ENCODE measurements at regions not wholly inside any gene's neighbourhood (a gene's known extent, or its start where the extent isn't known, plus 50 kb on each side); places are given as distances from the start of the nearest gene placed in this dataset.

DNA sequence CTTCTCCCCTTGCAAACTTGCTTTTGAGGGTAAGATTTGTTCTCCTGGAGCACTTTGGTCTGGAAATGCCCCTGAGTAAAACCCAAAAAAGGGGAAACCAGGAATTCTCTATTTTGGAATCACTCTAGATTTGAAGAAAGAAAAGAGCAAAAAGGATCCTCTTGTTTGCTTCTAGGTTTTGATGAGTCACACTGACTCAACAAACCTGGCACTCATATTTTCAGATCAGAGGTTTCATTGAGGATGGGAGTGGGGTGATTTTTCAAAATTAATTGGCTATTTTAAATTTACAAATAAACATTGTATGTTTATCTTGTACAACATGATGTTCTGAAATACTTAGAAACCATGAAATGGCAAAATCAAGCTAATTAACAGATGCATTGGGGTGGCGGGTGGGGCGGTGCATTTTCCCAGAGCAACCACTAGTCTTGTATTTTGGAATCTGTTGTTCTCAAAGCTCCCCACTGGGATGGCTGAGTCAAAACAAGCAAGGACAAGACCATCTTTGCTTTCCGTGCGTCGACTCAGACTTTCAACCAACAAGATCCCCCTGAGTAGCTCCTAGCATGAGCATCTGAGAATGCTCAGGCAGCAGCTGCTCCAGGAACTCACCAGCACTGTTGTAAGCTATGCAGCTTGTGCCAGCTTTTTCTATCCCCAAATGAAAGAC is 451.4 kb downstream of the WDR72 start:
- no peak for ATAC-seq
- TF ChIP-seq POLR2AphosphoS5 (IDR thresholded peaks at IDR 0.05) (no peak), POLR2A (IDR thresholded peaks at IDR 0.05) (no peak), CTCF (IDR thresholded peaks at IDR 0.05) (no peak), EP300 (IDR thresholded peaks at IDR 0.05) (no peak)
- Histone ChIP-seq H3K4me3 (no peak overlapping the region), H3K27ac (no peak overlapping the region), H3K9me3 (no peaks in the 10 kb centered on the region), H3K36me3 (no peaks in the 10 kb centered on the region), H3K27me3 (peaks cover under 1% of the 10 kb centered on the region), H3K4me1 (no peaks in the 10 kb centered on the region)
- WGBS, 2 donors (ENCODE audit: low coverage in 1 of 2), result 74 to 100% methylated on average over 2 to 5 of the region's 5 CpGs

GRCh38 chr15:53305554-53305953 is 453.9 kb downstream of the WDR72 start:
- no peaks in the 10 kb centered on the region for H3K27me3 ChIP-seq
- H3K4me1 ChIP-seq, result no peaks in the 10 kb centered on the region
- 54% methylated on average over 2 of the region's 2 CpGs; no CpG with 5 or more reads in 1 of the 2 donors for WGBS, 2 donors (ENCODE audit: low coverage in 1 of 2)
- no peak overlapping the region for H3K4me3 ChIP-seq
- TF ChIP-seq EP300 (IDR thresholded peaks at IDR 0.05), result no peak
- TF ChIP-seq POLR2AphosphoS5 (IDR thresholded peaks at IDR 0.05), result no peak
- ATAC-seq, result no peak
- H3K36me3 ChIP-seq, result no peaks in the 10 kb centered on the region
- no peaks in the 10 kb centered on the region for H3K9me3 ChIP-seq
- H3K27ac ChIP-seq, result no peak overlapping the region

DNA sequence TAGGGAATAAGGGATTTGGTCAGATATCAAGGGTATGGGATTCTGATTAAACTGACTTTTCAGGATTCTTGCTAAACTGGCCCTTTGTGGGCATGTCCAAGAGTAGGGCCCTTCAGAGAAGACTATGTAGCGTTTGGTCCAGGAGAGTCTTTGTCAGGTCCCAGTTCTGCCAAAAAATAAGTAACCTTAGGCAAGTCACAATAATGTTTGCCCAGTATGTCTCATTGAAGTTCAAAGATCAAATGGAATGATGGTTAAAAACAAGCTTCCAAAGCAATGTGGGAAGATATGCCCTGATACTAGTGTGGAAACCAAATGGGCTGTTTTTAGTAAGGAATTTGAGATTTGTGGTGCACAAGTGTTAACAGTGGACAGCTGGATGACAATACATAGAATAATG is 454.4 kb downstream of the WDR72 start:
- TF ChIP-seq EP300 (IDR thresholded peaks at IDR 0.05) (no peak), POLR2A (IDR thresholded peaks at IDR 0.05) (no peak), POLR2AphosphoS5 (IDR thresholded peaks at IDR 0.05) (no peak), CTCF (IDR thresholded peaks at IDR 0.05) (no peak)
- H3K27ac ChIP-seq, result no peak overlapping the region
- no peaks in the 10 kb centered on the region for H3K9me3 ChIP-seq
- 83% methylated on average over 1 of the region's 1 CpG; no CpG with 5 or more reads in 1 of the 2 donors for WGBS, 2 donors (ENCODE audit: low coverage in 1 of 2)
- no peak overlapping the region for H3K4me3 ChIP-seq
- H3K27me3 ChIP-seq, result no peaks in the 10 kb centered on the region
- ATAC-seq, result no peak
- H3K4me1 ChIP-seq, result no peaks in the 10 kb centered on the region
- no peaks in the 10 kb centered on the region for H3K36me3 ChIP-seq

GRCh38 chr15:53297828-53298227 is 461.6 kb downstream of the WDR72 start:
- Histone ChIP-seq H3K4me3 (no peak overlapping the region), H3K9me3 (no peaks in the 10 kb centered on the region), H3K4me1 (no peaks in the 10 kb centered on the region), H3K27me3 (no peaks in the 10 kb centered on the region), H3K27ac (no peak overlapping the region), H3K36me3 (no peaks in the 10 kb centered on the region)
- ATAC-seq, result no peak
- WGBS, 2 donors (ENCODE audit: low coverage in 1 of 2), result 49 to 53% methylated on average over 4 of the region's 4 CpGs
- TF ChIP-seq POLR2A (IDR thresholded peaks at IDR 0.05) (no peak), EP300 (IDR thresholded peaks at IDR 0.05) (no peak), POLR2AphosphoS5 (IDR thresholded peaks at IDR 0.05) (no peak), CTCF (IDR thresholded peaks at IDR 0.05) (no peak)

DNA sequence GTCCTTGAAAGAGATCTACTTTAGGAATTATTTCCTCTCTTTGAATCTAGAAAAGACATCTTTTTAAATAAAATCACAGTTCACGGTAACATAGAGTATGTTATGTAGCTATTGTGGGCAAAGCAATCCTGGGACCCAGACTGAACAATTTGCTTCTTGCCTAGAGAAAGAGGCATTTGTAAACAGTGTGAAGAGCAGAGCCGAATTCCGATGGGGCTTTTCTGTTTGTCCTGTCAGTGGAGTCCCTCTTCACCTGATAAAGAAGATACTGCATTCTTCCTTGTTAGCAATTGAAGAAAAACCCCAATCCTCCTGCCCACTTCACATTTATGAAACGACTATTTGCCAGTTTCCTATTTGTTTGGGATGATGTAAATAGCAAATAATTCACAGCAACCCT is 462.9 kb downstream of the WDR72 start:
- Histone ChIP-seq H3K4me3 (no peak overlapping the region), H3K4me1 (no peaks in the 10 kb centered on the region), H3K27ac (no peak overlapping the region), H3K27me3 (no peaks in the 10 kb centered on the region), H3K9me3 (no peaks in the 10 kb centered on the region), H3K36me3 (no peaks in the 10 kb centered on the region)
- no peak for TF ChIP-seq POLR2AphosphoS5 (IDR thresholded peaks at IDR 0.05)
- no peak for TF ChIP-seq EP300 (IDR thresholded peaks at IDR 0.05)
- no peak for TF ChIP-seq CTCF (IDR thresholded peaks at IDR 0.05)
- no peak for TF ChIP-seq POLR2A (IDR thresholded peaks at IDR 0.05)
- 22 to 37% methylated on average over 4 of the region's 4 CpGs for WGBS, 2 donors (ENCODE audit: low coverage in 1 of 2)
- ATAC-seq, result no peak

All from gastroesophageal sphincter (tissue), 4 donors.